ENCODE measurements at regions not wholly inside any gene's neighbourhood (a gene's known extent, or its start where the extent isn't known, plus 50 kb on each side); places are given as distances from the start of the nearest gene placed in this dataset.

- Histone ChIP-seq H3K9me3 (replicated peaks) (no peaks in the 10 kb centered on the region), H3K4me3 (no peak overlapping the region), H3K27ac (replicated peaks) (no peak overlapping the region), H3K4me1 (peaks cover 14% of the 10 kb centered on the region), H3K36me3 (no peaks in the 10 kb centered on the region), H3K27me3 (ENCODE audit: low read depth) (no peaks in the 10 kb centered on the region)
- no peak for TF ChIP-seq CTCF (IDR thresholded peaks at IDR 0.05; ENCODE audit: borderline replicate concordance)
- no peak for DNase-seq
- intact Hi-C loops (cut with micrococcal nuclease), result no loop called here
Measured at GRCh38 chr2:18651842-18652774, 62.7 kb upstream of the NT5C1B start.

GRCh38 chr2:18650221-18650620, 60.9 kb upstream of the NT5C1B start:
- no peak for TF ChIP-seq CTCF (IDR thresholded peaks at IDR 0.05; ENCODE audit: borderline replicate concordance)
- no peaks in the 10 kb centered on the region for H3K27me3 ChIP-seq (ENCODE audit: low read depth)
- no peaks in the 10 kb centered on the region for H3K9me3 ChIP-seq (replicated peaks)
- no peak overlapping the region for H3K4me3 ChIP-seq
- H3K36me3 ChIP-seq, result no peaks in the 10 kb centered on the region
- intact Hi-C loops (cut with micrococcal nuclease), result no loop called here
- DNase-seq, result no peak
- no peak overlapping the region for H3K27ac ChIP-seq (replicated peaks)
- H3K4me1 ChIP-seq, result peaks cover 9% of the 10 kb centered on the region

GRCh38 chr2:18649502-18650135, 60.2 kb upstream of the NT5C1B start:
- Histone ChIP-seq H3K9me3 (replicated peaks) (no peaks in the 10 kb centered on the region), H3K27ac (replicated peaks) (no peak overlapping the region), H3K4me1 (peaks cover 9% of the 10 kb centered on the region), H3K4me3 (no peak overlapping the region), H3K27me3 (ENCODE audit: low read depth) (no peaks in the 10 kb centered on the region), H3K36me3 (no peaks in the 10 kb centered on the region)
- TF ChIP-seq CTCF (IDR thresholded peaks at IDR 0.05; ENCODE audit: borderline replicate concordance), result no peak
- no peak for DNase-seq
- intact Hi-C loops (cut with micrococcal nuclease), result no loop called here

- no peak overlapping the region for H3K4me3 ChIP-seq
- H3K27me3 ChIP-seq (ENCODE audit: low read depth), result no peaks in the 10 kb centered on the region
- intact Hi-C loops (cut with micrococcal nuclease), result no loop called here
- DNase-seq, result no peak
- H3K4me1 ChIP-seq, result peaks cover 9% of the 10 kb centered on the region
- no peaks in the 10 kb centered on the region for H3K36me3 ChIP-seq
- TF ChIP-seq CTCF (IDR thresholded peaks at IDR 0.05; ENCODE audit: borderline replicate concordance), result no peak
- H3K27ac ChIP-seq (replicated peaks), result no peak overlapping the region
- no peaks in the 10 kb centered on the region for H3K9me3 ChIP-seq (replicated peaks)
Measured at GRCh38 chr2:18648161-18648560, 58.8 kb upstream of the NT5C1B start.

- H3K36me3 ChIP-seq, result no peaks in the 10 kb centered on the region
- DNase-seq, result no peak
- no peak overlapping the region for H3K27ac ChIP-seq (replicated peaks)
- H3K9me3 ChIP-seq (replicated peaks), result no peaks in the 10 kb centered on the region
- no peaks in the 10 kb centered on the region for H3K27me3 ChIP-seq (ENCODE audit: low read depth)
- no peak for TF ChIP-seq CTCF (IDR thresholded peaks at IDR 0.05; ENCODE audit: borderline replicate concordance)
- intact Hi-C loops (cut with micrococcal nuclease), result no loop called here
- no peak overlapping the region for H3K4me3 ChIP-seq
- H3K4me1 ChIP-seq, result peaks cover 8% of the 10 kb centered on the region
Measured at GRCh38 chr2:18647731-18648130, 58.4 kb upstream of the NT5C1B start.
